Left renal pelvis (tissue), 4 donors: ENCODE measurements at regions not wholly inside any gene's neighbourhood (a gene's known extent, or its start where the extent isn't known, plus 50 kb on each side); places are given as distances from the start of the nearest gene placed in this dataset.
A peak's percentile ranks its signal among the peaks of the same experiment; 100 is the strongest.

Experiments
- DNase-seq, 4 donors: peaks; one replicate each; pipeline ENCODE4 v3.0.0-alpha.2; 2013; ENCODE audit warnings: low read depth in 4 of 4, low spot score in 3 of 4

DNA sequence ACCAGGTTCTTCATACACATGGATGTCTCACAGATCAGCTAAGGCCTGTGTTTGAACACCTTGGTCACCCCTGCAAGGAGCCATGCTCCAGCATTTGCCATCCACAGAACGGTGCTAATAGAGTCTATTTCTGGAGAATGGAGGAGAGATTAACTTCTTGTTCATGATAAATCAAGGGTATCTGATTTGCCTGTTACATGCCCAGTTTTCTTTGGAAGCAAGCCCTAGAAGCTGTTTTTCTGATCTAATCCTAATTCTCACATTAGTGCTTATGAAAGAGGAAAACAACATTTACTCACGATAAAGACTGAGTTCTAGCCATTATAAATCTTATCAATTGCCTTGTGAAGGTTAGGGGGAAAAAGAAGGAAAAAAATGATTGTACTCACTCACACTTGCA, 119.6 kb upstream of the DTNA start:
- no peak for DNase-seq

DNA sequence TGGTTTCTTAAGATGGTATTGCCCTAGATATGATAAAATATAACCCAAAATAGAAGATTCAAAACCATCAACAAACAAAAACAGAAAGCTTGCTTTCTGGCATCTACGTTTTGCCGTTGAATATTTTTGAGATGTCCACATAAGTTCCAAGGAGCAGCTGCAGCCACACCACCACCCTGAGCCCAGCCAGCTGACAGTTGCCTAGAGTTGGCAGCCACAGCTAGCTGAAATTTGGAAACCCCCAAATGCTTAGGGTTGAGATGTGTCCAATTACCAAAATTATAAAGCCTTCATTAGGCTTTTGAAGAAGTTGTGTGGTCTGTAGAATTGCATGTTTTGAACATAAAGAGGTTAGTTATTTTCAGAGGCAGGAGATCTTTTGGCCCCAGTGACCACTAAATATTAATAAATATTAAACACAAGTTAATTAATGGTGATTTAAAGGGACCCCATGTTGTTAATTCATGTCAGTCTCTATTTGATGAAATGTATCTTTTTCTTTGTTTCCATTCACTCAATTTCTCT, 118.1 kb upstream of the DTNA start:
- DNase-seq: no peak

DNA sequence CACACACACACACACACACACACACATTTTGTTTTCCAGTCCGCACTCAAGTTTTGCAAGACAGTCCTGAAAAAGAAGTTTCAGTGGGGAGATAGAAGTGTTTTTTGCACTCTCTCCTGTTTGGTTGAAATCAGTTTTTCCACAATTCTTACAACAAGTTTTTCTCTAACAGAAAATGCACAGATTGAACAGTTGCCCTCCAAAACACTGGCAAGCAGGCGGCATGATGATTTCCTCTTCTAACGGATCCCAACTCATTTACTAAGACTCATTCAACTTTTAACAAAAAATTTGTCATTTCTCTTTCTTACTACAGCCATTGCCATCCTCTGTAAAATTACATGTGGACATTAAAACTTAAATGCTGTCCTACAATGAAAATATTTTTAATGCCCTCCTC, 117.6 kb upstream of the DTNA start:
- no peak for DNase-seq

DNA sequence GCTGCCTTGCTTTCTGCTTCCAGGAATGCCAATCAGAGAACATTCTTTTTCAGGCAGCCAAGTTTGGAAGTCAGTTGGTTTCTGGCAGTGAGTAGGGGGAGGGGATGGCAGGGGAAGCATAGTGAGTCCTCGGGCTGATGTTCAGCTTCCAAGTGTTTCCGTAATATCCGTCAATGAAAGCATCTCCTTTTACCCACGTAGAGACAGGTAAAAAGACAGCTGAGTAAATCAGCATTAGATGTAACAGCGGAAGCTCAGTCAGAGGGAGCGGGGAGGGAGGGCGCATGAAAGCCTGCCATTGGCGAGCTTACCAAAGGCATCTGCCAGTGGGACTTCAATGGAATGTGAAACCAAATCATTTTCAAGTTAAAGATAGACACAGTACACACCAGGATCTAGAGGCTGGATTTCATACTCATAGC, 117.1 kb upstream of the DTNA start:
- DNase-seq: peak; percentile 8 to 21 (median 12)

DNA sequence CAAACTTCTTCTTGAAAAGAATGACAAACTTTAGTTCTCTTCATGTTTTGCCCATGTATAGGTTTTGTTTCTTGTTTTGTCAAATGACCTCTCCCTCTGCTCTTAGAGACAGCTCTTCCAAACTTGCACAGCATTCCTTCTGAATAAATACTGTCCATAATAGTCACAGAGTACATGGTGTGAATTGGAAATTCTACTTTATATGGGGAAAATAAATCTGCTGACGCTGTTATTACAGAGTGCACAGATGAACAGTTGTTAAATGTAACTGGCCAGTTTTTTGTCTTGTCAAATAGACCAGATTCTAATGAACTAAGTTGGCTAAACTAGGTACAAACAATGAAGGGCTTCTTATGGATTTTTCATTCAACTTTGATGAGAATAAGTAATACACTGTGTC, 115.8 kb upstream of the DTNA start:
- DNase-seq: no peak

DNA sequence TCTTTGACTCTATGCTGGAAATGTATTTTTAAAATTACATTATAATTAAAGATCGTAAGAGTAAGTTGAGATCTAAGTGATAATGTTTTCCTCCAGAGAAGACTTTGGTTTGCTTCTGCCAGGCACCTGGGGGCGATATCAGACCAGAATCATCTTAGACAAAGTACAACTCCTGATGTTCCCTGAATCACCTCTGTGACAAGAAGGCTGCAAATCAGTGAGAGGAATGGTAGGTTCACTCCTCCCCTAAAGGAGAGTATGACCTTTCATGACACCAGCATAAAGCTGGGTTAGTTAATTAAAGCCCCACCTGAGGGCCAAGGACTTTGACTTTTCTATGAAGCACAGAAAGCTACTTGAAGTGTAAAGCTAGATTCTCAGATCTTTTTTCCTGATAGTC, 114.4 kb upstream of the DTNA start:
- no peak for DNase-seq

DNA sequence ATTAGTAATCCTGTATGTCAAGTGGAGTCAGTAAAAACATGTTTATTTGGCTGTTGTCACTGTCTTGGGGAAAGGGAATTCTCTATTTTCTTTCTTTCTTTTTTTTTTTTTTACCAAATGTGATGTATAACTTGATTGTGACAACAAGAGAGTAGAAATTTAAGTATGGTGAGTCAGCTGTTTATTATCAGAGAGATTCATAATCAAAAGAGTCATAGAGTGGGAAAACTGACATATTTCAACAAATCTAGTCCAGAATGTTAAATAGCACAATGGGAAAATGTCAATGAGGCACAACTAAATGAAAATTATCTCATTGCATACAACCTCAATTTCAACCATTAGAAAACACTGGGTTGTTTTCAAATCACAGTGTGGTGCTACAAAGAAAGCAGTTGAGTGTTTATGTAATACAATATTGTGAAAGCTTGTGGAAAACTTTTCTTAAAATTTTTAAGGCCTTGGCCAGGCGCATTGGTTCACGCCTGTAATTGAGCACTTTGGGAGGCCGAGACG, 111.9 kb upstream of the DTNA start:
- DNase-seq: no peak

DNA sequence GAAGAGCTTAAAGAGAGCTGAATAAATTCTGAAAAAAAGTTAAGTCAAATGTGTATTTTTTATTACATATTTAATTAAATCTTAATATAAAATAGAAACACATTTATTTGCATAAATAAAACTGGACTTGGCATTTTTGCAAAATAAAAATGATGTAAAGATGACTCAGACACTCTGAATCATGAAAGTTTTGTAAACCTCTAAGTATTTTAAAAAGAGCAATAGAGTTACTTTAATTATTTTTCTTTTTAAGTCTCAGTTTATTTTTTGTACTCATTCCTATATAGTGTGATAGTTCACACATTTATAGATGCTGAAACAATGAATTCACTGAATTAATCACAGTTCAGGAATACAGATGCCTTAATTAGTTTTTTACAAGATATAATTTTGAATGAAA, 109.9 kb upstream of the DTNA start:
- DNase-seq: no peak

DNA sequence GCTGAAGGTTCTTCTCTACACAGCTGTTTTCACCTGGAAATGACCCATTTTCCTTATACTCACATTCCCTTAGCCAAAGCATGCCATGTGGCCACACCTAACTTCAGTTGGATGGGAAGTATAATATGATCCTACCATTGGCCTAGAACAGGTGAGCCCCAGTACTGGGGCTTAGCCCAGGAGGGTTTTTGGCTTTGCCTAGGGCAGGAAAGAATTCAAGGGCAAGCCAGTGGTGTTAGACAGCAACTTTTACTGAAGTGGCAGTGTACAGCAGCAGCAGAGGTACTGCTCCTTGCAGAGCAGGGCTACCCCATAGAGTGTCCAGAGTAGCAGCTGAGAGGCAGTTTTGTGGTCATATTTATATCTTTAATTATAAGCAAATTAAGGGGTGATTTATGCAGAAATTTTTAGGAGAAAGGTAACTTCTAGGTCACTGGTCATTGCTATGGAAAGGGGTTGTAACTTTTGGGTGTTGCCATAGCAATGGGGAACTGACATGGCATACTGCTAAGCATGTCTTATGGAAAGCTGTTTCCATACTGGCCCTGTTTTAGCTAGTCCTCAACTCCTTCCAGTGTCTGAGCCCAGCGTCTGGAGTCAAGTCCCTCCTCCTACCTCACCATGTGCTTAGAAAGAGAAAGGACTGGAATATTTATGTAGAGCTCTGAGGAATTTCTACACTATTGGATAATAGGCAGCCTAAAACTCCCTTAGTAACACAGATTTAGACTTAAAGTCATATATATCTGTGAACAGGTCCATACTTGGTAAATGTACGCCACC, 109.0 kb upstream of the DTNA start:
- no peak for DNase-seq

DNA sequence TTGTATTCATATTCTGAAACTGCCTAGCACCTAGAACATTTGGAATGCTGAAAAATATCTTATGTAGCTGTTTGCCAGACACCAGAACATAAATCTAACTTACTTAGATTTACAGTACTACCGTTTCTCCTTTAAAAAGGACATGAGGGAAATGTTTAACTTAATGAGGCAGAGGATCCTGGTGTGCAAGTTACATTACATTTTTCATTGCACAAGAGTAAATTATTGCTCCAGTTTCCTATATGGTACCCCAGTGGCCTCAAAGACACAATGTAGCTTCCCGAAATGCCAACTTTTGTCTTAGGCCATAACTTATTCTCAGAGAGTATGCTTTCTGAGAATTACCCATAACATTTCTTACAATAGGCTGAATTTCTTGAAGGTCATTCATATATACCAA, 105.5 kb upstream of the DTNA start:
- DNase-seq: no peak

DNA sequence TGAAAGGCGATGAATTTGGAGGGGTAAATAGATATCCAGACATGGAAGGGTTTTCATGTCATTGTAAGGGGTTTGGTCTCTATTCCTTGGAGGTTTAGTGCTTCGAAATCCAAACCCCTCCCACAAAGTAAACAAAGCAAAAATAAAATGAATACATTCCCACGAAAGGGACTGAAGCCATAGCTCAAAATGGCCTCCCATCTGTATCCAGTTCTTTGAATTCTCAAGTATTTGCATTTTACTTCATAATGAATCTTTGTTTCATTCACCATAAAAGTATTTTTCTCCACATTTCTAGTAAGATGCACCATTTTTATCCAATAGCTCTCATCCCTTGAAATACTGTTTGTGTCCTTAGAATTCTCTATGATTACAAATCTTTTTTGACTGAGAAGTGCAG, 103.2 kb upstream of the DTNA start:
- DNase-seq: no peak

DNA sequence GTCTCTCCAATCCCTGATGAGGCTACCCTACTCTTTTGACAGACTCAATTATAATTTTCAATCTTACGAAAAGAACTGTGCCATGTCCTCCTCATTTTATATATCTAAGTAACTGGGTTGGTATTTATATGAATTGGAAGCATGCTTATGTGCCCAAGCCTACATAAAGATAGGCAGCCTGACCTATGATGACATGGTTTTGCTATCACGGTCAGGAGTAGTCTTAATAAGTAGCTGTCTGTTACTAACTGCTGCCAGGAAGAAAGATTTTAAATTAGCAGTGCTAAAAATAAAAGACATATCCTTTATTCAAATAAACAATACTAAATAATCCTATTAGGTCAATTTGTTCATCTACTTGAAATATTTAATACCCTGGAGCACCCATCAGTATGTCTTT, 102.0 kb upstream of the DTNA start:
- no peak for DNase-seq

DNA sequence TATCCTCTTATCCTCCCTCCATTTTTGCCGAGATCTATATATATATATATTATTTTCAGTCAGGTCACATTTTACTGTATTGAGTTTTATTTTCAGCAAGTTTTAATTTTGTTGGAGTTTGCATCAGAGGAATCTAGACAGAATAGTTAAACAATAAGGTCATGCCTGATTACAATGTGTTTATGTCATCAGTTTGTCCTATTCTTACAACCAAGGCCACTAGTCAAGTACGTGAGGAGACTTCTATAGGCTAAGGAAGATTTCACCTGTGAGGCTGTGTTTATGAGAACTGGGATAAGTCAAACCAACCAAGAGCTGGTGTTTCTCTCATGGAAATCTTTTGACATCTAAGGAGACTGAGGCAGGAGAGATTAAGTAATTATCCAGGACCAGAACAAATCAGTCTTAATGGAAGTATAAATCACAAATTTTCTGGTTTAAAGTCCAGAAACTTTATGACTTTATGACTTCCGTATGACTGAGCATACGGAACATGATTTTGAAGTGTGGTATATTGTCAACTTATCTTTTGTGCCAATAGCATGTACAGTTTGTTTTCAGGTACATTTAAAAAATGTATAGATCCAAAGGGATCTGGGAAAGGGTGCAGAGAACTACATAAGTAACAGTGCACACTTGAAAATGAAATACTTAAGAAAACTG, 100.0 kb upstream of the DTNA start:
- DNase-seq: no peak

DNA sequence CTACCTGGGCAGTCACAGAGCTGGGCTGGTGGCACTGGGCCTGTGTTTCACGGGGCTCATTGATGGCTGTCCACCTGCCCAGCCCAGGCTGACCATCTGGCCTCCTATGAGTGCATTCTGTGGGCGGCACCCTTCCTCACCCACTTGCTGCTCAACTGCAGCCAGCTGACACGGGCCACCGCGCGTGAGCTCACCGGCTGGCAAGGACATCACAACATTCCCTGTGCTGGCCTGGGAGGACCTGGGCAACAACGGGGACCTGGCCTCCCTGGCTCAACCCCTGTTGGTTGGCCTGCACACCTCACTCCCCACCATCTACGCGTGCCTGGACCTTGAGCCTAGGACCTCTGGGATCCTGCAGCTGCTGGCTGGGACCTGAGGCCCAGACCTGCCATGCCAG, 98.2 kb upstream of the DTNA start:
- DNase-seq: no peak

DNA sequence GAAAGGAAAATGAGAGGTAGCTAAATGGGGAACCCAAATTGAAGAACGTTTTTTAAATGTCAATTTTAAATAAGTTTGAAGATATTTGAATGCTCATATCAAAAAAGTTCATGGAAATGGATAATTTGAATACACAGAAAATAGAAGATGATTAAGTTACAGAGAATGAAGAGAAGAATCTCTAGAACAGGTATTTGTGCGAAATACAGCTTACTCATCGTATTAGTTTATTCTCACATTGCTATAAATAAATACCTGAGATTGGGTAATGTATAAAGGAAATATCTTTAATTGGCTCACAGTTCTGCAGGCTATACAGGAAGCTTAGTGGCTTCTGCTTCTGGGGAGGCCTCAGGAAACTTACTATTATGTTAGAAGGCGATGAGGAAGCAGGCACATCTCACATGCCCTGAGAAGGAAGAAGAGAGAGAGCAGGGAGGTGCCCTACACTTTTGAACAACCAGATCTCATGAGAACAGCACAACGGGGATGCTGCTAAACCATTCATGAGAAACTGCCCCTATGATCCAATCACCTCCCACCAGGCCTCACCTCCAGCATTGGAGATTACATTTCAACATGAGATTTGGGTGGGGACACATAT, 89.7 kb upstream of the DTNA start:
- DNase-seq: no peak

DNA sequence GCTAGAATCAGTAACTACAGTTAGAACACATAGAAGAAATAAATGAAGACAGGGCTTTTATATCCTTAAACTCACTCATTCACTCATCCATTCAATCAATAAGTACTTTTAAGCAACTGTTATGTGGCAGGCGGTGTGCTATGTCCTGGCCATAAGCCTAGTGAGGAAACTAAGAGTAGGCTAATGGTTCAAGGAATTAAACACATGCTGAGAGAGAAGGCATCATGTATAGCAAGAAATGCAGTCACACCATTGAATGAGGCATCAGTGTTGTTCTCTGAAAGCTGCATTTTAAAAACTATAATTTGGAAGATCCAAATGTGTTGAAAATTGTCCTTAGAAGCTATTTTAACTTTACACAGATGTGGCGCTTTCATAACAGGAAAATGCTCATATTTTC, 86.5 kb upstream of the DTNA start:
- DNase-seq: no peak

DNA sequence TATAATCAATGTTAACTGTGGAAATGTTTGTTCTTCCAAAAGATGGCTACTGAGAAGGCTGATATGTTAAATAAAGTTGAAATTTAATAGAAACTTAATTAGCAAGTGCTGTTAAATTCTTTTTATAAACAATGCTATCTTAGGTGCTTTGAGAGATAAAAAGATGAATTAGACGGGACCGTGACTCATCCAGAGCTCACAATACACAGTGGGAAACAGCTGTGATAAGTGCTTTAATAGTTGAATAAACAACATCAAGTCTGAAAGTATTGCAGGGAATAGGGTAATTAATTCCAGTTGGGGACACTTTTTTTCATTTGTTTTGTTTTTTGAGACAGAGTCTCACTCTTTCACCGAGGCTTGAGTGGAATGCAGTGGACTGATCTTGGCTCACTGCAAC, 85.5 kb upstream of the DTNA start:
- DNase-seq: no peak

DNA sequence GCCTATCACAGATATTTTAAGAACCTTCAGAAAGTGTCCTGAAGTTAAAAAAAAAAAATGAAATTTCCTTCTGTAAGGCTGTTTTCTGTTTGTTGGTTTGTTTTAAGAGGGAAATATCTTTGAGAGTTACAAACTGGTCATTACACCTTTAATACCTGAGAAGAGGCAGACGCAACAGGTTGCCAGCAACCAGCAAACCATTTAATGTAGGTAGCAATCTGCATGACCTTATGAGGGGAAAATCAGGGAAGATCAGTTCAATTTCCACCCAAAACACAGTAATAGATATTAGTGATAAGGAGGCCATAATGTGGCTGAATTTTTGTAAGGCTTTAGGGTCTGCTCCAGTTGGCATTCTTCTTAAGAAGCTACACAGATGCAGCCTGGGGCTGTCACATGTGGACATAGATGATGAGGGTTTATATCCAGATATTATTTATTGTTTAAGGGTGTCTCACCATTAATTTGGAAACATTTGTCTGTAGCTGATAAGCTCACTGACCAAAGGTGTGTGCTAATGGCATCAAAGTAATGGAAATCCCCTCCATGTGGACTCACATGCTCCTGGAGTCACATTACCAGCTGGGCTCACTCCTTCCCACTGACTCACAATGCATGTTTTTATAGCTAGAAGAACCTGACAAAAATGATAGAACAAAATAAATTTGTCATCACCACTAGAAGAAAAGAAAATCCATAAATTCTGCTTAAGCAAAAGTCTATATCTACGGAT, 83.5 kb upstream of the DTNA start:
- no peak for DNase-seq

DNA sequence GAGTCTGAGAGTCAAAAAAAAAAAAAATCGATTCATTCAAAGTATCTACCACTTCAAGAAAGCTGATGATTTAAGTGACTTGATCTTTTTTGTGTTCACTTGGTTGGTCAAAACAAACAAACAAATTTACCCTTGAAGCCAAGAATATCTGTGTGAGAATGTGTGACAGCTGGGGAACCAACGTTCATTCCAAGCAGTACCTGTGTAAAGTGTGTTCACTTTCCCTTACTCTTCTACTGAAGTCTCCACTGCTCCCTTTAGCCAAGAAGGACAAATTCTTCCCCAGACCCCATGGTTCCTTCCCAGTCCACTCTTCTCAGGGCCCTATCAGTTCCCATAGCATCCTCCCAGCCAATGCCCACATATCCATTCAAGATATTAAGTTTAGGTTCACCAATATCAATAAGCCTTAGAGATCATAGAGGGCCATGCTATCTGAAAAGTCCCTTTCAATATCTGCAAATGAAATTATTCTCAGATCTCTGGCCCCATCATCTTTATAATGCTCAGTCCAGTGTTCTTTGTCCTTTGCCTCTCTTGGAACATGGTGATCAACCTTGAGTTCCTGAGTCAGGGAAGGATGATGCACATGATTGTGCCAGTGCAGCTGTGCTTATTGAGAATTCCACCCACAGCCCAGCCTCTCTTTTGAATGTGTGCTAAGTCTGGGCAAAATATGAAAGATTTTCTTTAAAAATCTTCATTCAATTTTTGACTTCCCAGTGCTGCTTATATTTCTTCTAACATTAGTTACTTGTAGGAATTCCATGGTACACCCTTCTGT, 82.8 kb upstream of the DTNA start:
- no peak for DNase-seq
